ENCODE measurements at regions not wholly inside any gene's neighbourhood (a gene's known extent, or its start where the extent isn't known, plus 50 kb on each side); places are given as distances from the start of the nearest gene placed in this dataset.

DNA sequence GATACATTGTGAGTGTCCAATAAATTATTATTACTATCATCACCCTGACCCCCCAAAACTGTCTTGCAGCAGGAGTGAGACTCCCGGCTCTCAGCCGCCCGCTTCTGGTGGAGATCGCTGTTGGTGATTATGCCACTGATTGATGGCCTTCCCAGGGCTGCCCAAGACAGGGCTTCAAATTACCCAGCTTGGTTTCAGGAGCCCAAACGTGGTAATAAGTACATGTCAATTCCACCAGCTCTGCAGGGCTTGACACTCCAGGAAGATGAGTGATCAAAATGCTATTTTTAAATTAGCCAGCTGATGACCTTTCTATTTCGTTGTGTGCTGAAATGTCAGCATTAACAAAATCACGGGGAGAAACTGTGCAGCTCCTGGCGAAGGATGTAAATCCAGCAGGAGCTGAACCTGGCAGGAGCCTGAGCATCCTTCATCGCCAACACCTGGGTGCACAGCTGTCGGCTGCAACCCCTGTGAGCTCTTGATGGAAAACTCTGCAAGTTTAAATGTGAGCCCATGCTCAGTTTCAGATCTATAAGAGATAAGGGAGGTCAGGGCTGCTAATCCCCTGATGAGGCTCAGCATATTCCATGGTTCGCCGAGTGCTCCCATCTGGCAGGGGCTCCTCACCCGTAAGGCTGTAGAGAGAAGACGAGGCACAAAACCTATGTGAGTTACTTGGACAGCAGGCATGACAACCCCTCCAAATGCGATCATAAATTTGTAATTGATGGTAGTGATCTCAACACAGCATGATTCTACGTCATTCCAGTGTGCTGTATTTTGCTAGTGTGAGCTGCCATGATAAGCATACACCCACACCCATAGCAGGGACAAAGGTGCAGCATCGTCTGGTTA is 446.3 kb downstream of the TCERG1L start:
- TF ChIP-seq EZH2phosphoT487 (IDR thresholded peaks at IDR 0.05; ENCODE audit: insufficient read depth, low read depth) (no peak), EZH2 (IDR thresholded peaks at IDR 0.05; ENCODE audit: insufficient read depth, poor library complexity, severe bottlenecking) (no peak)

Data from GM23248 (cell line).